ENCODE measurements at regions not wholly inside any gene's neighbourhood (a gene's known extent, or its start where the extent isn't known, plus 50 kb on each side); places are given as distances from the start of the nearest gene placed in this dataset.

GRCh38 chr4:166229799-166230198 lies 356.8 kb downstream of the TLL1 start:
- H3K27ac ChIP-seq: no peak overlapping the region
- TF ChIP-seq CTCF (conservative IDR thresholded peaks at IDR 0.05): no peak

GRCh38 chr4:166230841-166231240 lies 357.8 kb downstream of the TLL1 start:
- no peak for TF ChIP-seq CTCF (conservative IDR thresholded peaks at IDR 0.05)
- H3K27ac ChIP-seq: no peak overlapping the region

- TF ChIP-seq CTCF (conservative IDR thresholded peaks at IDR 0.05): no peak
- H3K27ac ChIP-seq: no peak overlapping the region
Observed at GRCh38 chr4:166239354-166239753, 366.3 kb downstream of the TLL1 start.

- H3K27ac ChIP-seq: no peak overlapping the region
- peak; percentile 87 for TF ChIP-seq CTCF (conservative IDR thresholded peaks at IDR 0.05)
Observed at GRCh38 chr4:166252487-166253402, 379.7 kb downstream of the TLL1 start.

- TF ChIP-seq CTCF (conservative IDR thresholded peaks at IDR 0.05): no peak
- no peak overlapping the region for H3K27ac ChIP-seq
Observed at GRCh38 chr4:166257276-166257675, 384.2 kb downstream of the TLL1 start.

GRCh38 chr4:166257891-166258290 lies 384.9 kb downstream of the TLL1 start:
- no peak overlapping the region for H3K27ac ChIP-seq
- TF ChIP-seq CTCF (conservative IDR thresholded peaks at IDR 0.05): no peak

- H3K27ac ChIP-seq: no peak overlapping the region
- no peak for TF ChIP-seq CTCF (conservative IDR thresholded peaks at IDR 0.05)
Observed at GRCh38 chr4:166259081-166259480, 386.0 kb downstream of the TLL1 start.

Measured in VCaP (cell line).